Hepatocyte (in vitro differentiated cells): ENCODE measurements at regions not wholly inside any gene's neighbourhood (a gene's known extent, or its start where the extent isn't known, plus 50 kb on each side); places are given as distances from the start of the nearest gene placed in this dataset.

Experiments
- DNase-seq: peaks from one replicate; pipeline ENCODE4 v3.0.0-alpha.2; 2016; ENCODE audit warnings: low spot score
- H2AFZ ChIP-seq: fragments of 200-600 bp; sonication (generic); 2 replicates; pipeline ENCODE4 v1.6.0; 2016; ENCODE audit warnings: antibody characterized with exemption, mild to moderate bottlenecking
- H3K27ac ChIP-seq: fragments of 200-600 bp; sonication (generic); 2 replicates; pipeline ENCODE4 v1.5.1; 2016; ENCODE audit warnings: mild to moderate bottlenecking
- H3K27me3 ChIP-seq: fragments of 200-600 bp; sonication (generic); 2 replicates; pipeline ENCODE4 v1.6.1; 2016
- H3K36me3 ChIP-seq: fragments of 200-600 bp; sonication (generic); replicated peaks from 2 replicates; pipeline ENCODE4 v1.5.1; 2016; ENCODE audit warnings: low read depth; ENCODE audit not compliant: insufficient read depth
- H3K4me1 ChIP-seq: fragments of 200-600 bp; sonication (generic); 2 replicates; pipeline ENCODE4 v1.5.1; 2016; ENCODE audit warnings: mild to moderate bottlenecking, moderate library complexity; ENCODE audit not compliant: insufficient read depth
- H3K4me2 ChIP-seq: fragments of 200-600 bp; sonication (generic); 2 replicates; pipeline ENCODE4 v1.6.0; 2016
- H3K4me3 ChIP-seq: fragments of 200-600 bp; sonication (generic); 2 replicates; pipeline ENCODE4 v1.5.1; 2016; ENCODE audit warnings: mild to moderate bottlenecking
- H3K79me2 ChIP-seq: fragments of 200-600 bp; sonication (generic); 2 replicates; pipeline ENCODE4 v1.6.0; 2017; ENCODE audit warnings: mild to moderate bottlenecking
- H3K9me2 ChIP-seq: fragments of 200-600 bp; sonication (generic); replicated peaks from 2 replicates; pipeline ENCODE4 v1.6.0; 2017; ENCODE audit warnings: mild to moderate bottlenecking; ENCODE audit not compliant: insufficient read depth
- H3K9me3 ChIP-seq: fragments of 200-600 bp; sonication (generic); 2 replicates; pipeline ENCODE4 v1.5.1; 2016; ENCODE audit warnings: low read depth, mild to moderate bottlenecking
- H4K20me1 ChIP-seq: fragments of 200-600 bp; sonication (generic); 2 replicates; pipeline ENCODE4 v1.6.0; 2016; ENCODE audit warnings: mild to moderate bottlenecking; ENCODE audit not compliant: insufficient read depth, poor library complexity, severe bottlenecking
- CTCF ChIP-seq: fragments of 200-600 bp; sonication (generic); IDR thresholded peaks from 2 replicates; pipeline ENCODE4 v1.5.1; 2016; ENCODE audit warnings: antibody characterized with exemption, mild to moderate bottlenecking; ENCODE audit not compliant: poor library complexity
- EZH2 ChIP-seq: fragments of 200-600 bp; sonication (generic); IDR thresholded peaks from 2 replicates; pipeline ENCODE4 v1.6.1; 2016; ENCODE audit warnings: antibody characterized with exemption, mild to moderate bottlenecking, borderline replicate concordance
- EZH2phosphoT487 ChIP-seq: fragments of 200-600 bp; sonication (generic); IDR thresholded peaks from one replicate; pipeline ENCODE4 v1.6.1; 2018; ENCODE audit warnings: antibody characterized with exemption, mild to moderate bottlenecking, low read depth, moderate library complexity; ENCODE audit not compliant: unreplicated experiment, severe bottlenecking
- WGBS: methylation state at CpG from one replicate; pipeline ENCODE4 v1.1.6; 2016; ENCODE audit warnings: low lambda C conversion rate; ENCODE audit errors: missing lambda C conversion rate; 5-methylcytosine and 5-hydroxymethylcytosine counted together

GRCh38 chr14:34138175-34138574, 187.3 kb upstream of the EGLN3 start:
- Histone ChIP-seq H4K20me1 (no peaks in the 10 kb centered on the region), H3K4me1 (peaks cover 3% of the 10 kb centered on the region), H3K4me2 (no peak overlapping the region), H3K79me2 (no peaks in the 10 kb centered on the region), H3K9me2 (no peaks in the 10 kb centered on the region), H2AFZ (no peak overlapping the region), H3K9me3 (no peaks in the 10 kb centered on the region), H3K36me3 (no peaks in the 10 kb centered on the region), H3K4me3 (no peak overlapping the region), H3K27me3 (no peaks in the 10 kb centered on the region), H3K27ac (no peak overlapping the region)
- peak; percentile 63 for TF ChIP-seq EZH2phosphoT487
- TF ChIP-seq CTCF: no peak
- 77% methylated on average over 4 of the region's 4 CpGs for WGBS
- no peak for DNase-seq

- Histone ChIP-seq H3K27me3 (no peaks in the 10 kb centered on the region), H3K27ac (no peak overlapping the region), H3K9me2 (no peaks in the 10 kb centered on the region), H3K4me2 (no peak overlapping the region), H4K20me1 (no peaks in the 10 kb centered on the region), H3K4me3 (no peak overlapping the region), H3K79me2 (no peaks in the 10 kb centered on the region), H3K4me1 (peaks cover 3% of the 10 kb centered on the region), H3K9me3 (no peaks in the 10 kb centered on the region), H3K36me3 (no peaks in the 10 kb centered on the region), H2AFZ (no peak overlapping the region)
- WGBS: 71% methylated on average over 3 of the region's 3 CpGs
- no peak for TF ChIP-seq CTCF
- TF ChIP-seq EZH2phosphoT487: no peak
- TF ChIP-seq EZH2: no peak
- peak; percentile 37 for DNase-seq
These were observed 186.3 kb upstream of the EGLN3 start for GRCh38 chr14:34137001-34137745.

- Histone ChIP-seq H3K4me3 (no peak overlapping the region), H3K4me1 (peaks cover 3% of the 10 kb centered on the region), H3K27ac (no peak overlapping the region), H2AFZ (no peak overlapping the region), H3K79me2 (no peaks in the 10 kb centered on the region), H3K4me2 (no peak overlapping the region), H3K9me3 (no peaks in the 10 kb centered on the region), H4K20me1 (no peaks in the 10 kb centered on the region), H3K27me3 (no peaks in the 10 kb centered on the region), H3K36me3 (no peaks in the 10 kb centered on the region), H3K9me2 (no peaks in the 10 kb centered on the region)
- no peak for TF ChIP-seq CTCF
- no peak for TF ChIP-seq EZH2phosphoT487
- 89% methylated on average over 7 of the region's 7 CpGs for WGBS
- DNase-seq: no peak
These were observed 184.6 kb upstream of the EGLN3 start for GRCh38 chr14:34135492-34135891.

GRCh38 chr14:34134484-34134883, 183.6 kb upstream of the EGLN3 start:
- Histone ChIP-seq H3K27ac (no peak overlapping the region), H3K79me2 (no peaks in the 10 kb centered on the region), H3K4me2 (no peak overlapping the region), H3K9me3 (no peaks in the 10 kb centered on the region), H2AFZ (no peak overlapping the region), H3K4me1 (no peaks in the 10 kb centered on the region), H3K27me3 (no peaks in the 10 kb centered on the region), H4K20me1 (no peaks in the 10 kb centered on the region), H3K9me2 (no peaks in the 10 kb centered on the region), H3K4me3 (no peak overlapping the region), H3K36me3 (no peaks in the 10 kb centered on the region)
- WGBS: 92% methylated on average over 3 of the region's 3 CpGs
- no peak for DNase-seq
- no peak for TF ChIP-seq EZH2
- TF ChIP-seq CTCF: no peak
- no peak for TF ChIP-seq EZH2phosphoT487
